ENCODE measurements at regions not wholly inside any gene's neighbourhood (a gene's known extent, or its start where the extent isn't known, plus 50 kb on each side); places are given as distances from the start of the nearest gene placed in this dataset.

DNA sequence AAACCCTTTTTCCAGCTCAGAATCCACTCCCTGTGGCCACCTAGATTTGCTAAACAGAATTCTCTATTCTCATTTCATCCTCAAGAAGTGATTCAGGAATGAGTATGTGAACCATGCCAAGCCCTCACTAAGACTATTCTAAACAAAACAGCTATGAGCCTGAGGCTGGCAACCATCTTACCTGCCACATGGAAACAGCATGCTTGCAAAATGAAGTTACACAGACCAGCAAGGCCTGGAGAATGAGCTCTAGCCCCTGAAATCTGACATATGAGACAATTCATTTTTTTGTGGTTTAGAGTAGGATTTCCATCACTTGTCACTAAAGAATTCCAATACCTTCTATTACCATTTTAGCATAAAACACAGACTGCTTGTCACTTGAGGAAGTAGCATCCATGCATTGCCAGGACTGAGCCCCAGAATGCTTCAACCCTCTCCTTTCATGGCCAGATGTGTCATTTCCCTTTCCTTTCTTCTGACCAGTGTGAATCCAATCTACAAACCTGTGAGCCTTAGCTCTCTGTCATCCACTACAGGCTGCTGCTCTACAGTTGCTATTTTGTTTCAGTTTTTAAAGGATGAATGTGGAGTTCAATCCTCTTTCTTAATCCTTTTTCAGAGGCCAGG is 744.3 kb upstream of the ACVR2A start:
- DNase-seq, result peak; percentile 7

DNA sequence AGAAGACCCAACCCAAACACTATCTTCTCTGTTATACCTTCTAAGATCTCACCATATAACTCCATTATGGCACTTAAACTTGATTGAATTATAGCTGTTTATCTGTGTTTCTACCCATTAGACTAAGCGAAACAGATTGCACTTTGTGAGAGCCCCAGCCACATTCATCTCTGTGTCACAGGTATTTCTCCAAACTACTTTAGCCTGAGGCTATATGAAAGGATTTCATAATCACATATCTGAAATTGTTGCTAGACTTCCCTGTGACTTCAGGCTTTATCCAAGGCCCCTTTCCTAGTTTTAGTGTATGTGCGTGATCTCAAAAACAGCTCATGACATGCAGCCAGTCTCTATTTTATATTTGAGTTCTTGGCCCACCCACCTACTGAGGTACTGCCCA is 745.0 kb upstream of the ACVR2A start:
- DNase-seq, result no peak

DNA sequence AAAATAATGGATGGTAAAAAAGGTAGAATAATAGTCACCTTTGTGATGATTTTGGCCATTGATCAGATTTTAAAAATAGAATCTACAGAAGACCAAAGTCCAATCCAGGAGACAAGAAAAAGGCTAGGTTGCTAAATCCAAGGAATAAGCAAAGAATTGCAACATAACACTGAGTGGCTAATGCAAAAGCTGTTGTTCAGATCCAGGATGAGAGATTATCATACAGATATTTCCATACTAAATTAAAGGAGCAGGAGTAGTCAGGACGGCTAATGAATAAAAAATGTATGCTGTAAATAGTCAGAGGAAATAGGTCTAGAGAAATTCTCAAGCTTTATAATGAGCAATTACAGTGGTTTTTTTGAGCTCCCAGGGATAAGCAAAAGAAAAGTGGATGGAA is 745.9 kb upstream of the ACVR2A start:
- DNase-seq, result no peak

GRCh38 chr2:147097747-147098146 is 747.1 kb upstream of the ACVR2A start:
- DNase-seq, result no peak

DNA sequence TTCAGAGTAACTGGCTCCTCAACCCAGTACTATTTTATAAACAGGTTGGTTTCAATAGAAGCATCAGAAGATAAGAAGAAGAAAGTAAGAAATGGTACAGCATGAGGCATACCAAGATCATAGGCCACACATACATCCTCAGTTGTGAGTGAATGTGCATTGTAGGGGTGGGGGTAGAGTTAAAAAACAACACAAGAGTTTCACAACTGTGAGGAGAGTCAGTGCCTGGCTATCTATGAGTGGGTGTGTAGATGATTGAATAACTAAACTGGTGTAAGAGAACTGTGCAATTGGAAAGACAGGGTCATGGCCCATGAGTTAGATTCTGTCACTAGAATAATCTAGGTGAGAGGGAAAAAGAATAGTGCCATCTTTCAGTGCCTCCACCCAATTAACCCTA is 748.2 kb upstream of the ACVR2A start:
- no peak for DNase-seq

- DNase-seq, result no peak
These were observed 749.5 kb upstream of the ACVR2A start for GRCh38 chr2:147095376-147095775.

DNA sequence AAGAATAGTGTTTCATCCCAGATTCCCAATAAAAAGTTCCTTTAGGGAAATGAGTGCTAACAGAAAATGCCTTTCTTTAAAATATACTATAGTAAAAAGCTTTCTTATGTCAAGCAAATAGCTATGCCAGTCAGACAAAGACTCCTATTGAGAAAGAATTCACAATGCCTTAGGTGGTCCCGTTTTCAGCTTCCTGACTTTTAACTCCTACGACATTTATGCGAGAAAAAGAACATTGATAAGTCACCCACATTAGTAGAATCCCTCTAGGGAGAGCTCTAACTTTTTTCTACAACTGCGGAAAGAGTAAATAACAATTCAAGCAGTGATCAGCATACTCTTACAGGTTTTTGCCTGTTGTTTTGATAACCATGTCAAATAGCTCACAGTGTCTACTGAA is 750.8 kb upstream of the ACVR2A start:
- DNase-seq, result no peak

DNA sequence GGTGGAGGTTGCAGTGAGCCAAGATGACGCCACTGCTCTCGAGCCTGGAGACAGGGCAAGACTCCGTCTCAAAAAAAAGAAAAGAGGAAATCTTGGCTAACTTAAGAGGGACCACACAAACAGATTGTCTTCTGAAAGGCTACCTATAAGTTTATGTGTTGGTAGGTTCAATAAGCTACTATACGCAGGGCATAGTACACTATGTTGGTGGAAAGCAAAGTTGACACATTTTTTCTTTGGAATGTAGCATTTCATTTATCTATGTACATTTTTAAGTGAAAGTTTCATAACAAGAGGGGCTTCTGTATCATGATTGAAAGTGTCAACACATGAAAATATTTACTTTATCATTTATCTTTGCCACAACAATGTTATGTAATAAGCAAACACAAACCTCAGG is 752.6 kb upstream of the ACVR2A start:
- no peak for DNase-seq

- DNase-seq, result no peak
These were observed 753.4 kb upstream of the ACVR2A start for GRCh38 chr2:147091448-147091847.

DNA sequence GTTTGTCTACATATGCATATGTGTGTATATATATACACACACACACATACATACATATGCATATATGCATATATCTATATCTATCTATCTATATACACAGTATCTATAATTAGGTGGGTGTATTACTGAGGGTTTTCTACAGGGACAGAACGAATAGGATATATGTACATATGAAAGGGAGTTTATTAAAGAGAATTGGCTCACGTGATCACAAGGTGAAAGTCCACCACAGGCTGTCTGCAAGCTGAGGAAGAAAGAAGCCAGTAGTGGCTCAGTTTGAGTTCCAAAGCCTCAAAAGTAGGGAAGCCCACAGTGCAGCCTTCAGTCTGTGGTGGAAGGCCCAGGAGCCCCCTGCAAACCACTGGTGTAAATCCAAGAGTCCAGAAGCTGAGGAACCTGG is 756.0 kb upstream of the ACVR2A start:
- no peak for DNase-seq

GRCh38 chr2:147086715-147087114 is 758.1 kb upstream of the ACVR2A start:
- no peak for DNase-seq

DNA sequence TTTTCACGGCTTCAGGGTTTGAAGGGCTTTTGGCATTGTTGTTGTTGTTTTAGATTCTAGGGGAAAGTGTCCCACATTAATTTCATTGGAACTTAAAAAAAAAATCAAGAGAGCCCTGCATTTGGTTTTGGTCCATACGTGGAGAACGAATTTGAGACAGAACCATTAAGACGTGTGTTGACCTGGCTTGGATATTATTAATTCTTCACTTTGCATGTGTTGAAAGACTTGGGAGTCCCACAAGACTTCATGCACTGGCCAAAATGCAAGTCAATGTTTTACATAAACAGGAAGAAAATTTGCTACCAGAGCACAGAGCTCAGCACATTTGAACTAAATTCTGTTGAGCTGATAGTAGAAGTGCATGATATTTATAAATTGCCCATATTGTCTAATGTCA is 761.2 kb upstream of the ACVR2A start:
- no peak for DNase-seq

GRCh38 chr2:147082850-147083522 is 761.8 kb upstream of the ACVR2A start:
- peak; percentile 66 for DNase-seq

GRCh38 chr2:147081831-147082230 is 763.0 kb upstream of the ACVR2A start:
- no peak for DNase-seq

GRCh38 chr2:147076634-147077033 is 768.2 kb upstream of the ACVR2A start:
- DNase-seq, result peak; percentile 44

DNA sequence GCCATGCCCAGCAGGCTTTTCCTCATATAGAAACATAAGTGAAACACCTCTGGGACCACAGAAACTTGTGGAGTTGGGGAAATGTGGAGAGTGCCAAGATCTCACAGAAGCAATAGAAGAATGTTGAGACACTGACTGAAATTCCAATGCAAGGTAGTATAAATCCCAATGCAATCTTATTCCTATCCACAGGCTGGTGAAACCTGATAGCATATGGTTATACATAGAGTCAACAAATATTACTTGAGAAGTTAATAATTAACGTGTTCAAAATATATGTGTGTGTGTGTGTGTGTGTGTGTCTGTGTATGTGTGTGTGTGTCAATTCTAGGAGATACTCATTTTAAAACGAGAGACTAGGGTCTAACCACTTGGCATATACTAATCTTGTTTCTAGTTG is 776.8 kb upstream of the ACVR2A start:
- no peak for DNase-seq

DNA sequence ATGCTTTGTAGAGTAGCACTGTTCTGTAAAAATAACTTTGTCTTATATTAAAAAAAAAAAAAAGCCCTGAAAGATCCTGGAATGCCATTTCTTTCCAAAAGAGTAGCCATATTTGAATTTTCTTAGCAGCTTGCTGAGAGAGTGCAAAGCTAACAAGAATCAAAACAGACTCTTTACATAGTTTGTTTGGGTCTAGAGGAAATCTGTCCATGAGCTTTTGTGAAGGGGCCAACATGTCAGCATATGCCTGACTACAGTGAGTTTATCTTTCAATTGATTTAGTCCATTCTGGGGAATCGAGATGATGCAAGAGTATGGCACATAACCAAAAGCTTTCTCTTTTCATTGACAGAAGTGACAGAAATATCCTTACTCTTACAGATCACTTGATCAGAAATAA is 777.7 kb upstream of the ACVR2A start:
- no peak for DNase-seq

- DNase-seq, result no peak
These were observed 782.8 kb upstream of the ACVR2A start for GRCh38 chr2:147062073-147062472.

- DNase-seq, result no peak
These were observed 783.6 kb upstream of the ACVR2A start for GRCh38 chr2:147061269-147061668.

DNA sequence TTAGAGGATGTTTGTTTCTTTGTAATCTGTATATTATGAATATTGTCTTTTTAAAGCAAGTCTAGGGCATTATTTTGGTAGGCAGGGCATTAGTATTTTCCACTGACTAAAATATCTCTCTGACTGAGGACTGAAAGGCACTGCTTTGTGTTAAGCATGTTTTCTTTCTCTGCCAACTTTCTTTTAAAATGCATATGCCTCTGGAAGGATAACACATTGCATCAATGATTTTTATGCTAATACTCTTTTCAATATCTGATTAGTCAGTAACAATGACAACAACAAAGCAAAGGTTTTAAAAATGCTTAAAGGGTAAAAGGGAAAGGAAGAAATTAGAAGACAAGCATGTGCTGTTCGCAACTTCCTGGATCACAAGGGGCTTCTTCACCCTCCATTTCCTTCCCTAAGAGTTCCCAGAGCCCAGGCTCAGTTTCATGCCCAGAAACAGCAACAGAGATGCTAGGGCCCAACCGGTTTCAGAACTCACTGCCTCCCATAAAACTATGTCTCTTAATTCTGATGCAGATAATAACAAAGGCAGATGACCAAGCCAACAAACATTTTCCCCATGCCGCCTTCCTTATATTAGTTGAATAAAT is 786.8 kb upstream of the ACVR2A start:
- no peak for DNase-seq

DNA sequence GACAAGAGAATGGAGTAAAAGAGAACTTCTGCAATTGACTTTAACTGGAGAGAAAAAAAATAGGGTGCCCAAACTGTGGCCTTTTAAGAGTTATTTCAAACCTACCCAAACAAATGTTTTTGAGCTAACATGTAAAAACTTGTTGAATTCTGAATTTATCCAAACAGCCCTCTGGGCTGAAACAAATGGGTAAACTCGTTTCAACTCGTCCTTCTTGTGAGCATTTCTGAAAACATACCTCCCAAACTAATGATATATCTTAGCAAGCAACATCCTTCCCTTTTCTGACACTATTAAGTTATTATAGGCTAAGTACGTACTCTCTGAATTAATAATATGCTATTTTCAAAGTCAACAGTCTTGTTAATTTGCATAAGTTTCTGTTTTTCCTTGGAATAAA is 793.0 kb upstream of the ACVR2A start:
- no peak for DNase-seq

GRCh38 chr2:147051248-147051647 is 793.6 kb upstream of the ACVR2A start:
- DNase-seq, result peak; percentile 30

GRCh38 chr2:147049957-147050356 is 794.9 kb upstream of the ACVR2A start:
- DNase-seq, result no peak

DNA sequence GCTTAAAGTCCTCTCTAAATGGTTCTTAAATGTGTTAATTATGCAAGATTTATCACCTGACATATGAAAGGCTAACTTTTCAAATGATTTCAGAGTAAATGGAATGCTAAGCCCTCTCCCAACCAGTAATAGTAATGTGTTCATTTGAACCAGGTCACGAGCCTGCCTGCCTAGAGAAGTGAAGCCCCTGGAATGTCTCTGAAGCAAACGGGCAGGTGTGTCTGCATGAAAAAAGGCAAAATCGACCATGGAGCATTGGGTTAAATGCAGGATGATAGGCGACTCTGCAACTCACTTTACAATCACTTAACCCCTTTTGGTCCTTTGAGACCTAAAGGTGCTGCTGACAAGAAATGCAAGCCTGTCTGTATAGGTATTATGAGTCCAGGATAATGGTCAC is 798.4 kb upstream of the ACVR2A start:
- no peak for DNase-seq

DNA sequence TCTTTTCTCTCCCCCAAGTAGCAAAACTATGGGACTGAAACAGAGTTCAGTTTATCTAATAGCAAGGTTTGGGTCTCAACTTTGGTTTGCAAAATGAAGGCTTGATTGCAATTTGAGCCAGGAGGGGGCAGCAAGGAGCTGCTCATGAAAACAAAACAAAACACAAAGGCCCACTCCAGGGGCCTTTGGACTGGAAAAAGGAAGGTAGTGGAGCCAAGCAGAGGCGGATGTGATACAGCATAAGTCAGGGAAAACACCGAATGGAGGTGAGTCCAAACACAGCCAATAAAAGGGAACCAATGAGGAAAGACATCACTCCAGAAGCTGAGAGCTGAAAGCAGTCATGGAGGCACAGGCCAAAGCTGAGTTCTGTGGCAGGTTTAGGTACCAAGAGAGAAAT is 799.7 kb upstream of the ACVR2A start:
- peak; percentile 23 for DNase-seq
